ENCODE measurements at regions not wholly inside any gene's neighbourhood (a gene's known extent, or its start where the extent isn't known, plus 50 kb on each side); places are given as distances from the start of the nearest gene placed in this dataset.
A peak's percentile ranks its signal among the peaks of the same experiment; 100 is the strongest.
"Not testable (repeated sequence)": the region's sequence is repeated elsewhere in the genome, so short reads cannot be mapped to it uniquely, and the experiment has no call there.

GRCh38 chr3:147333098-147333497, 73.2 kb downstream of the ZIC4 start:
- no peak for DNase-seq (ENCODE audit: low read depth)

- no peak for DNase-seq (ENCODE audit: low read depth)
Observed at GRCh38 chr3:147328711-147329110, 77.6 kb downstream of the ZIC4 start.

GRCh38 chr3:147324356-147324755, 82.0 kb downstream of the ZIC4 start:
- no peak for DNase-seq (ENCODE audit: low read depth)

- no peak for DNase-seq (ENCODE audit: low read depth)
Observed at GRCh38 chr3:147318900-147319299, 87.4 kb downstream of the ZIC4 start.

- peak; percentile 30 for DNase-seq (ENCODE audit: low read depth)
Observed at GRCh38 chr3:147317080-147317479, 89.3 kb downstream of the ZIC4 start.

- DNase-seq (ENCODE audit: low read depth) = no peak
Observed at GRCh38 chr3:147313513-147313912, 92.8 kb downstream of the ZIC4 start.

- DNase-seq (ENCODE audit: low read depth) = no peak
Observed at GRCh38 chr3:147312786-147313280, 93.5 kb downstream of the ZIC4 start.

GRCh38 chr3:147311716-147312115, 94.6 kb downstream of the ZIC4 start:
- DNase-seq (ENCODE audit: low read depth) = no peak

- no peak for DNase-seq (ENCODE audit: low read depth)
Observed at GRCh38 chr3:147305533-147306250, 100.7 kb downstream of the ZIC4 start.

GRCh38 chr3:147304756-147305155, 101.6 kb downstream of the ZIC4 start:
- no peak for DNase-seq (ENCODE audit: low read depth)

GRCh38 chr3:147301781-147302180, 104.6 kb downstream of the ZIC4 start:
- DNase-seq (ENCODE audit: low read depth) = no peak

GRCh38 chr3:147299656-147300055, 106.7 kb downstream of the ZIC4 start:
- DNase-seq (ENCODE audit: low read depth) = no peak

- DNase-seq (ENCODE audit: low read depth) = peak; percentile 85
Observed at GRCh38 chr3:147298511-147298982, 107.8 kb downstream of the ZIC4 start.

GRCh38 chr3:147297761-147298350, 108.5 kb downstream of the ZIC4 start:
- DNase-seq (ENCODE audit: low read depth) = no peak

GRCh38 chr3:147287370-147287769, 119.0 kb downstream of the ZIC4 start:
- not testable (repeated sequence) for DNase-seq (ENCODE audit: low read depth)

- DNase-seq (ENCODE audit: low read depth) = no peak
Observed at GRCh38 chr3:147269907-147270306, 136.4 kb downstream of the ZIC4 start.

GRCh38 chr3:147267434-147267833, 138.9 kb downstream of the ZIC4 start:
- DNase-seq (ENCODE audit: low read depth) = no peak

GRCh38 chr3:147257944-147258343, 148.4 kb downstream of the ZIC4 start:
- DNase-seq (ENCODE audit: low read depth) = no peak

- DNase-seq (ENCODE audit: low read depth) = no peak
Observed at GRCh38 chr3:147256739-147257138, 149.6 kb downstream of the ZIC4 start.

- DNase-seq (ENCODE audit: low read depth) = no peak
Observed at GRCh38 chr3:147246906-147247305, 159.4 kb downstream of the ZIC4 start.

- DNase-seq (ENCODE audit: low read depth) = not testable (repeated sequence)
Observed at GRCh38 chr3:147245638-147246037, 160.7 kb downstream of the ZIC4 start.

- DNase-seq (ENCODE audit: low read depth) = not testable (repeated sequence)
Observed at GRCh38 chr3:147245022-147245421, 161.3 kb downstream of the ZIC4 start.

GRCh38 chr3:147244397-147244796, 161.9 kb downstream of the ZIC4 start:
- DNase-seq (ENCODE audit: low read depth) = no peak

All from HT1080 (cell line).